ENCODE measurements at regions not wholly inside any gene's neighbourhood (a gene's known extent, or its start where the extent isn't known, plus 50 kb on each side); places are given as distances from the start of the nearest gene placed in this dataset.

DNA sequence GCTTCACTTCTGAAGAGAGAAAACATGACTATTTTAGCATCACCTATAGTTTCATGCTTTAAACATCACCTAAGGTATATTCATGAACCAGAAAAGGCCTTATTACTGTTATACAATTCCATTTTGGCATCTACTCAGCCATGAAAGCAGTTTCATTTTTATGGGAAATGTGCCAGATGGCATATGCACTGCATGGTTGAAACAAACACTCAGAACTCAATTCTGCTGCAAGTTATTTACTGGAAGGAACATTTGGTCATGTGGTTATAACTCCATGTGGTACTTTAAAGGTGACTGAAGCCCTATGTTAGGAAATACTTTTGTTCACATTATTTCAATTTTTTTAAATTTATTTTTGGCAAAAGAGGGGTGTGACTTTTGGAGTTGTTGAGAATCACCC, 287.5 kb upstream of the CRIM1 start:
- TF ChIP-seq EZH2phosphoT487 (IDR thresholded peaks at IDR 0.05; ENCODE audit: borderline replicate concordance, low read length): no peak
- TF ChIP-seq, protein P1, sequence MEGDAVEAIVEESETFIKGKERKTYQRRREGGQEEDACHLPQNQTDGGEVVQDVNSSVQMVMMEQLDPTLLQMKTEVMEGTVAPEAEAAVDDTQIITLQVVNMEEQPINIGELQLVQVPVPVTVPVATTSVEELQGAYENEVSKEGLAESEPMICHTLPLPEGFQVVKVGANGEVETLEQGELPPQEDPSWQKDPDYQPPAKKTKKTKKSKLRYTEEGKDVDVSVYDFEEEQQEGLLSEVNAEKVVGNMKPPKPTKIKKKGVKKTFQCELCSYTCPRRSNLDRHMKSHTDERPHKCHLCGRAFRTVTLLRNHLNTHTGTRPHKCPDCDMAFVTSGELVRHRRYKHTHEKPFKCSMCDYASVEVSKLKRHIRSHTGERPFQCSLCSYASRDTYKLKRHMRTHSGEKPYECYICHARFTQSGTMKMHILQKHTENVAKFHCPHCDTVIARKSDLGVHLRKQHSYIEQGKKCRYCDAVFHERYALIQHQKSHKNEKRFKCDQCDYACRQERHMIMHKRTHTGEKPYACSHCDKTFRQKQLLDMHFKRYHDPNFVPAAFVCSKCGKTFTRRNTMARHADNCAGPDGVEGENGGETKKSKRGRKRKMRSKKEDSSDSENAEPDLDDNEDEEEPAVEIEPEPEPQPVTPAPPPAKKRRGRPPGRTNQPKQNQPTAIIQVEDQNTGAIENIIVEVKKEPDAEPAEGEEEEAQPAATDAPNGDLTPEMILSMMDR (IDR thresholded peaks at IDR 0.05; ENCODE audit: low read depth, low read length, poor library complexity, severe bottlenecking): no peak
